GM18519 (cell line): ENCODE measurements at regions not wholly inside any gene's neighbourhood (a gene's known extent, or its start where the extent isn't known, plus 50 kb on each side); places are given as distances from the start of the nearest gene placed in this dataset.

ENCODE experiments used
- ATAC-seq: cut with Tn5 transposase; IDR thresholded peaks from one replicate; pipeline ENCODE4 v1.9.1; 2021; ENCODE audit warnings: mild to moderate bottlenecking, moderate library complexity; ENCODE audit not compliant: unreplicated experiment, low FRiP score

DNA sequence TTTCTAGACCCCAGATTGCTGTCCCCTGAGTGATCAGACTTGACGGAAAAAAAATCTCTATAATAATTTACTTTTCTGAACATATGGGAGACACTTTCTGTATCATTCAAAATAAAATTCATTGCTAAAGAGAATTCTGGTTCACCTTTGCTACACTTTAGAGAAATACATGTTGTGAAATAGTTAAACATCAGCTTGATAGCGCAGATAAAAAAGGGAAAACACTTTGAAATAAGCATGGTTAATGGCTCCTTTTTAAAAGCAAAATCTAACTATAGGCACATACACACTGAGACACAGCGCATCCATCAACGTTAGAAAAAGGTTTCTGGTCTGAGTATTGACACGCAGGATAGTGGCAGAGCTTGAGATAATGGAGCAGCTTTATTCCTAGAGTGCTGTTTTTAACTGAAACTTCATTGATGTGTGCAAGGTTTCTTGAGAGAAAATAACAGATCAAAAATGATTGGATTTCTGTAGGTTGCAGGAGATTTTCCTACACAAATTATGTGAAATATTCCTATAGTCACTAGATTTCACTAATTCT, 341.2 kb downstream of the MZT1 start:
- no peak for ATAC-seq

DNA sequence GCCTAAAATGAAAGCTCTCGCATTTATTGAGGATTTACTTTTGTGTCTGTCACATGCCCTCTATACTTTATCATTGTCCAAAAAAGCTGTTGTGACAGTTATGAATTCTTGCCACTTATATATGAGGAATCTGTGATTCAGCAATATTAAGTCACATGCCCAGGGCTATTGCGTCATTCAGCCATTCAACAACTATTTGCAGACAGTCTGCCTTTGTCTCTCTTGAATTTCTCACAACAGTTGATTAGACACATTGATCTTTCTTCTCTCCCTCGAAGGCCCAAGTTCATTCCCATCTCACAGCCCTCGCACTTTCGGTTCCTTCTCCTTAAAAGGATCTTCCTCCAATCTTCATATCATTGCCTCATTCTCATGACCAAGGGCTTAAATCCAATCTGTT, 342.6 kb downstream of the MZT1 start:
- ATAC-seq, result no peak

DNA sequence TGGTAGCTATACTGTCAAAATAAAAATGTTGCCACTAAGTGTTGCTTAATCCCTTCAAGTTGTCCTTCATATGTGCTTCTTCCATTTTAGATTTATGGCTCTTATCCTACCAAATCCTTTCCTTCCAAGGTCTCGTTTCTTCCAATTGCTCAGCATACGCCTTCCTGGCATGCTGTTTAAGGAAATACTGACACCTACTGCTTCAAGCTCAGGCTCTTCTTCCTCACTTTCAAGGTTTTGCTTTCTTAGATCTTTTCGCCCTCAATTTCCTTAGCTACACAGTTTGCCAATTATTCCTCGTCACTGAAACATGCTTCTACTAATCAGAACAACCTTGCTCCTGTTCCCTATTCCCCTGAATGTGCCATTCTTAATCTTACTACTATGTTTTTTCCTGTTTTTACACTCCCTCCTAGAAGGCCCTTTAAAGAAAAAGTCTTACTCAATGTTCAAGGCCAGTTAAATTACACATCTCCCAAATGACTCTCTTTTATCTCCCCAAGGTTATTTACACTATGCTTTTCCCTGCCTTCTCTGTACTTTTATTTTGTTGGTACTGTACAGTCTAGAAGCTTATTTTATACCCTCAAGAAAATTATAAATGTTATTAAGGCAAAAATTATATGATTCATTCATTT, 343.1 kb downstream of the MZT1 start:
- ATAC-seq, result no peak

DNA sequence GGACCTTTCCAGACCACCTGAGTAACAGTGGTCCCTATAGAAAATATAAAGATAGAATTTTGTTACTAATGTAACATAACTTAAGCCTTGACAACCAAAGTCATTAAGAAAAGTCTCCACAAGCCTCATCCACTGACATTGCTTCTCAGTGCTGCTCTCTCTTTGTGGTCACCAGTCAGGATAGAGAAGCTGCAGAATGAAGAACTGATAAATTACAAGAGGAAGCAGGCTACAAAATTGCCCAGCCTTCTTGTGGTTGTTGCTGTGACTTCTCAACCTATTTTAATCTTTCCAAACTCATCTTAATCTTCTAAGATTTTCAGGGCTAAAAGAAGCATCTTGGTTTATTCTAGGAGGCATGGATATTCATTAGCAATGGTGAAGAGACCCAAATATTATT, 343.8 kb downstream of the MZT1 start:
- no peak for ATAC-seq

DNA sequence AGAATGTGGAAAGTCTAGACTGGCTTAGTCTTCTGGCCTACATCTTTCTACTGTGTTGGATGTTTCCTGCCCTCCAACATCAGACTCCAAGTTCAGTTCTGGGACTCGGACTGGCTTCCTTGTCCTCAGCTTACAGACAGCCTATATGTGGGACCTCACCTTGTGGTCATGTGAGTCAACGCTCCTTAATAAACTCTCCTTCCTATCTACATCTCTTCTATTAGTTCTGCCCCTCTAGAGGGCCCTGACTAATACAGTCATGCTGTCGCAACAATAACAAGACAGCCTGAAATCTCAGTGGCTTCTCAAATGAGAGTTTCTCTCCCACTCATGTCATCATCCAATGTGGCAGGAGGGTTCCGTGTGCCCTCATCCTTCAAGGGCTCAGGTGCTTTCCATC, 347.8 kb downstream of the MZT1 start:
- ATAC-seq, result no peak

DNA sequence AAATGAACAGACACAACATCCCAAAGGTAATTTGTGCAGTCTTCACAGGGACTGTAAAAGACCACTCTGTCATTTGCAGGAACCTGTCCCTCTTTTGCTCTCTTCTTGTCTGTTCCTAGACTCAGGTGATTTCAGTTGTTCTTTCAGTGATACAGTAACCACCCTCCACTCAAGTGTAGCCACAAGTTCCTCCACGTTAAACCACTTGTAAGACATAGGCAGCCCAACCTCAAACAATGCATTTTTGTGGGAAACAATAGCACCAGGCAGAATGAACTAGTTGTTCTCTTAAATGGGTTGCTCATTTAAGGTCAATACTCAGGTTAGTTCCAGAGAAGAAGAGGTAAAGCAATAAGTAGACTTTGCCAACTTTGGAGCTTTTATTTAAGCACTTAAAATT, 359.4 kb downstream of the MZT1 start:
- no peak for ATAC-seq

DNA sequence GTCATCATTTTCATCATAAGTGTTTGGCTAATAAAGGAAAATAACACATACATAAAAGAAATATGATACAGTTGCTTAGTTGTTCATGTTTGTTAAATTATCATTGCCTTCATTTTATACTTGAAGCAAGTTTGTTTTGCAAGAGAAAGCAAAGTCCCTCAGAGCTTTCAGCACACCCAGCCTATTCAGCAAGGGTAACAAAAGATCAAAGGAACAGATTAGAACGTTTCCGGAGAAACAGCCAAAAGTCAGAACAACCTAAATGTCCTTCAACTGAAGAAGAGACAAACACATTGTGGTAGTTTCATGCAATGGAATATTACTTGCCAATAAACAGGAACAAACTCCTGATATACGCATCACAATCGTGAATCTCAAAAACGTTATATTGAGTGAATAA, 380.7 kb downstream of the MZT1 start:
- ATAC-seq, result no peak

DNA sequence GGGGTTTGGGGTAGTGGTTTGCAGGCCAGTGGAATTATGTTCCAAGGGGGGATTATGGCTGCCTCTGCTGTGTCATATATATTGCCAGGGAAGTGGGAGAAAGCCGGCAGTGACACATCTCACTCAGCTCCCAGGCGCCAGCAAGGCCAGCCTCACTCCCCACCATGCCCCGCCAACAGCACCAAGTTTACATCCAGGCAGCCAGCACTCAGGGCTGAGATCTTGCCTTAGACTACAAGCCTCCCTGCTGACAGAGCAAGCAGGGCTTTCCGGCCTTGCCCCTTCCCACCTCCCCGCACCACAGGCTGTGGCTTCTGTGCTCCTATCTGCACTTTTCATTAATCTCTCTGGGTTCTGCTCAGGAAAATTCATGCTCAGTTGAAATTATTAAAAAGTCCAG, 385.1 kb downstream of the MZT1 start:
- ATAC-seq, result no peak

DNA sequence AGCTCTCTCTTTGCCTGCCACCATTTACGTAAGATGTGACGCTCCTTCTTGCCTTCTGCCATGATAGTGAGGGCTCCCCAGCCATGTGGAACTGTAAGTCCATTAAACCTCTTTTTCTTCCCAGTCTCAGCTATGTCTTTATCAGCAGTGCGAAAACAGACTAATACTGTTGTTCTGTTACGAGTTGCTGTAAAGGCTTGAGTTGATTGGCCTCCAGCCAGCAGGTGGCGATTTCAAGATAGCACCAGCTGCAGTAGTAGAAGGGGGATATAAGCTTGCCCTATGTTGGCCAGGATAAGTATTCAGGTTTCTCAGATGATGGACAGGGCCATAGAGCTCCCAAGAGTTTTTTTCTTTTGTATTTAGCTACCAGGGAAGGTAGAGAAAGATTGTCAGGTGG, 385.5 kb downstream of the MZT1 start:
- ATAC-seq, result no peak

DNA sequence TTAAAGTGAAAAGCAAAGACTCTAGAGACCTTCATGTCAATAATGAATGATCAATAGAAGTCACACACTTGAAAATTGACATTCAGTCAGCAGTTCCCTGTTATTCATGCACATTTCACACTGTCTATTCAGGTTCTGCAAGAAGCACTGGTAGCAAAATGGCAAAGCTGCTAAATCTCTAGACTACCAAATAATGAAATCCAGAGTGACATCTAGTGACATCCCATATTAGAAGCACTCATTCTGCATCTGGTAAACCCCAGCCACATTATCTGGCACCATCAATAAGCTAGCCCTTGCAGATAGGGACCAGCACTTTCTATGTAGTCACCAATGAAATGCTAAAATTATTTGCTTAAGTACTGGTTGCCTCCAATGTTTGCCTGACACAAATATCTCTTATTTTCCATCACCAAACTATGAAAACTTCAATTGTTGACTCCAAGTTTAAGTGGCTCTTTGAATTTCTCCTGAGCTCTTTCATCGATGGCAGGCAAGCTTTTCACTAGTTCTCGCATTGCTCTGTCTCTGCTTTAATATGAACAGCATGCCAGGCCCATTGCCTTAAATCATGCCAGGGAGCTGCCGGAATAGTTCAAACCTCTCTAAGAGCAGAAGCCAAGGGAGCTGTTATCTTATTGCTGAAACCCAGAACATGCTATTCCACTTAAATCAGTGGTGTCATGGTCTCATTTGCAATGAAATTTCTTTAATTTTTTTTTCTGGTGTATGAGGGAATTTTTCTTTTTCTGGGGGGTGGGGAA, 409.9 kb downstream of the MZT1 start:
- ATAC-seq, result no peak

DNA sequence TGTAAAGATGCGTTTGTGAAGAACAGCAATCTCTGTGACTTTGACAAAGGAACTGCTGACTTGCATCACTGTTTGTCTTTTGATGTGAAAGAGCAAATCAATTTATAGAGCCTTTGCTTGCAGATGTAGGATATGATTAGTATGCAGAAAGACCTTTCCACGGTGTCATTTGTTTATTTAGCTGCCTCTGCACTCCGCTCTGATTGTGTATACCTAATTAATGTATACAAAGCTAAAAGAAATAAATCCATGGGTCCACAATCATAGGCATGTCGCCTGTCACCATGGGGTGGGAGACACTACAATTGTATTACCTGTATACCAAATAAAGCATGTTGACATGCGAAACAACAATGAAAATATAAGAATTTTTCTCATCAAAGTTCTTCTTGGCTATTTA, 410.7 kb downstream of the MZT1 start:
- ATAC-seq, result no peak

DNA sequence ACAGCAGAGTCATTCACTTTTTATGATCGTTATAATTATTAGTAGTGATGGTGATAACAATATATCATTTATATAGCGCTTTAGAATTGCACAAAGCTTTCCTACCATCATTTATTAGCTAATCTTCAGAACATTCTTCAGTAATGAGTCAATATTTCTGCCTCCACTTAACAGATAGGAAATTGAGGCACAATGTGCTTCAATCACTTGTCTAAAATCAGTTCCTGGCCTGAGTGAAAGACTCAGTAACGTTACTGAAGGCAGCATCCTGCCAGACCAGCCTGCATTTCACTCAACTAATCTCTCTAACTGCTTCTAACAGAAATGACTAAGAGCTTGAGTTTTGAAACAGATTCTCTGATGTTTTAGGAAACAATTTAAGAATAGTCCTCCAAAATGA, 412.1 kb downstream of the MZT1 start:
- ATAC-seq, result no peak

DNA sequence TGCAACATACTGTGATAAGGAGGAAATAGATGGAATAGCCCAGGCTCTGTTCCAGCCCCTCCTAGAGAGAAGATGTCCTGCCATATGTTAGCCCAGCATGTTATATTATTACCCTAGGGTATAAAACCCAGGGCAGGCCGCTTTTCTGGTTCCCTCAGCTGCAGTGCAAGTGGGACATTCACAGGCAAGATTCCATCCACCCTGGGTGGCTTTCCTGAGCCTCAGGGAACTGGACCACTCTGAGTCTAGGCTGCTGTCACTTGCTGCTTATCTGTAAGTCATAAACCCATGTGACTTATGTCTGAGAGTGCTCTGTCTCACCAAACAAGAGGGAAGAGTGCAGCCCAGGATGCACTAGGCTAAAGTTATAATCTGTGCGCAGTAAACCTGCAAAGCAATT, 413.2 kb downstream of the MZT1 start:
- no peak for ATAC-seq

DNA sequence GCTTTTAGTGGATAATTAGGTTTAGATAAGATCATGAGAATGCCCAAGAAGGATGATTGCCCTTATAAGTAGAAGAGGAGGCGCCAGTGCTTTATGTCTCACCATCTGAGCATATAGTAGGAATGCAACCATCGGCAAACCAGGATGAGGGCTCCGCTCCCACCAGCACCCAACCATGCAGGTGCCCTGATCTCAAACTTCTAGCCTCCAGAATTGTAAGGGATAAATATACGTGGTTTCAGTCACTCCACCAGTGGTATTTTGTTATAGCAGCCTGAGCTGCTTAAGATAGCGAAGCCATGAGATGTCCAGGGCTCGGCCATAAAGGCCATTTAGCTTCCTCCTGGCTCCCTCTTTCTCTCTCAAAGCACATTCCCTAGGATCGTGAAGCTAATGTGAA, 413.9 kb downstream of the MZT1 start:
- no peak for ATAC-seq

DNA sequence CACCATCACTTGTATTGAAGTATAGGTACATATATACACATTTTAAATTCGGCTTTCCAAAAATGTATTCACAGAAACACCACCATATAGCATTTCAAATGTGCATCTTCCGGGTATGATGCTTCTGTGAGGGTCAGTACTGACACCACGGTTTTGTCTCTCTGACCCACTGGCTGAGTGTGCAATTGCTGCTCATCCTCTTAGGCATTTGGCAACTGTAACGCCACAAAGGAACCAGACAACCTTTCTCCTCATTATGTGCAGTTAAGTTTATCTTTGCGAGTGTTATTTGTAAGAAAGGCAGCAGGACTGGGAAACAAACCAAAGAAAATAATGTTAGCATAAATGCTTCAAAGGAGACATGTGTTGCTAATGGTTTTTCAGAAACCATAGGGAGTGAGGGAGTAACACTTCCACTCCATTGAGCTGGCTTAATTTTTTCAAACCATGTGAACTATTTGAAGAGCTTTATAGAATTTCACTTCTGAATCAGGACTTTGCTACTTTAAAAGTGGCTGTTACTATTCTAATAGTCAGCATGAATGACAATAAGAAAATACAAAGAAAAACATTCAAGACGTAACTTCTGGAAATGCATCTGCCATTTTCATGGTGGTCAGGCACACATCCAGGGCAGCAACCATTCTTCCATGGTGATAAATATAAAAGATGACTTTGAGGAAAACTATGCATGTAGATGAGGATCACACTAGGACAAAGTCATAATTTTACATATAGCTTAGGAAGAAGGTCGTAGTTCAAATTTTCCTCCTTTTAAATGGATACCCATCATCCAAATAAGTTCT, 423.3 kb downstream of the MZT1 start:
- ATAC-seq, result no peak

DNA sequence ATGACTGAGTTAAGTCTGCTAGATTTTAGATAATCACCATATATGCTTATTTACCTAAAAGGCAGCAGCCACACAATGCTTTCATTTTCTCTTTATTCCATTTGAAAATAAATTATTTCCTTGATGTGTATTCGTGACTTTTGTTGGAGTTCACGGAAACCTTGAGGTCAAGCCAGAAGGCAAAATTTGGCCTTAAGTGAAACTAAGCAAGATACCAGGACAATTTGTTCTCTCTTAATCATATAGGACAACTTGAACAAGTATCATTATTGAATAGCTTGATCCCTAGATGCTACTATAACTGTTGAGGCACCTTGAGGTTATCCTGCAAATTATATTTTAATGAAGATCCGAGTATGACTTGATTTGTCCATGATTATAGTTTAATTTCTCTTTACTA, 429.2 kb upstream of the DACH1 start:
- no peak for ATAC-seq

DNA sequence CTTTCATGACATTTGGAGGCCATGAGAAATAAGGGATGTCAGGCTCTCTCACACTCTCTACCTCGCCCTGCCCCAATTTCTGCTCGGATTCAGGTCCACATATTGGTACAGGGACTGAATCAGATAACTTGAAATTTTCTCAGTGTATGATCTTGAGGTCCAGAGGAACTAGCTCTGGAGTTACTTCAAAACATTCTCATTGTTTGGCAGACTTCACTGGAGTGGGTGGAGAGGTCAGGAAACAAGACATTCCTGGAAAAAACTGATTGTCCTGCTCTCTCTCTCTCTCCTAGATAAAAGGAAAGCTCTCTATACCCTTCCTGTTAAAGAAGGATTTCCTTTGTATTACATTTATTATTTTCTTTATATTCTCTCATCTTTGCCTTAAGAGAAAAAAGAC, 428.1 kb upstream of the DACH1 start:
- no peak for ATAC-seq

DNA sequence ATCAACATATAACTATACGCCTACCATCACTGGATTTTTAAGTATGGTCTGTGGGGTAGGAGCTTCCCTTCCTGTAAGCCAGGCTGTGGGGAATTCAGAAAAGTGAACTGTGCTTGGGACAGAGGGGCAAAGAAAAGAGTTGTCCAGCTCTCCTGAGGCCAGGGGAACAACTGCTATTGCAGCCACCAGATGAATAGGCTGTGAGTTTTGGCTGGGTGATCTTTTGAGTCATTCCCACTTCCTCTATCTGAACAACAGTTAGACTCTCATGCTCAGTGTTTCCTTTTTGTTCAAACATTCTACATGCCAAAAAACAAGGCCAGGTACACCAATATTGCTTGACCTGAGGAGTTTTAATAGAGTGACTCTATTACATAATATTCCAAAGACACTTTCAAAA, 426.2 kb upstream of the DACH1 start:
- no peak for ATAC-seq

DNA sequence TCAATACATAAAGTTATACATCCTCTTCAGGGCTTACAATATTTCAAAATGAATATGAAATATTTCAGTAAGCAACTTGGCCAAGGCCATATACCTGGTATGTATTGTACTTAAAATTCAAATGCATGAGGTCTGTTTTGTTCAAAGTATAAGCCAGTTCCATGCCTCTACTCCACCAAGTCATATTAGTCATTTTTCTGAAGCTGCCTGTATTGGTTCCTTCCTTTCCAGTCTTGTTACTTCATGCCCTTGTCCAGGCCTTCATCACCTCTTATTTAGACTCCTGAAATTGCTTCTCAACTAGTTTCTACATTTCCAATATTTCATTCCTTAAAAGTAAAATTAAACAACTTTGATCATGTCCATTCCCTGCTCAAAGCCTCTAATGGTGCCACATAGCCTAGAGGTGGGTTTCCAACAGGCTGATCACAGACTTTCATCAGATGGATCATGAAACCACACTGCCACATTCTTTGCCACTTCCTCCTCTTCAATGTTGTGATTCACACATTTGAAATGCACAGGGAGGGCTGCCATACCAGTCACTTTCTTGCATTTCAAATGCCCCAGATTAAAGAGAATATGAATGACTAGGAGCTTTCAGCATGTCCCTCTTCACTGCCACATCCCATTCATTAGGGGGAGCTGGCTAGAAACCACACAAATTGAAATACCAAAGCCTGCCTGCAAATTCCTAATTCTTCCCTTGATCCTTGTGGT, 424.1 kb upstream of the DACH1 start:
- no peak for ATAC-seq

DNA sequence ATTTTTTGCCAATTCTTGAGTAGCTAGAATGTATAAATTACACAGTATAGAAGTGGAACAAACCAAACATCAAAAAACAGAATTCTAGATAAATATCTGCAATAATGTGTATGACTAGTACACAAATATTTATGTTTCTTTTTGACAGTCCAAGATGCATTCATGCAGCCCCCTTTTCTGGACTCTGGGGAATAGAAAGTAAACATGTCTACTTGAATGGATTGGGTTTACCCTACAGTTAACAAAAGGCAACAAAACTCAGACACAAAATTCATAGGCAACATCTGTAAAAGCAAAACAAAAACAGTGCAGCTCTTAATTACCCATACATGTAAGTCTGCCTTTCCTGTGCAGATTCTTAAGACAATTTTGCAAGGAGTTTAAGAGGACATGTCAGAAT, 419.4 kb upstream of the DACH1 start:
- no peak for ATAC-seq

DNA sequence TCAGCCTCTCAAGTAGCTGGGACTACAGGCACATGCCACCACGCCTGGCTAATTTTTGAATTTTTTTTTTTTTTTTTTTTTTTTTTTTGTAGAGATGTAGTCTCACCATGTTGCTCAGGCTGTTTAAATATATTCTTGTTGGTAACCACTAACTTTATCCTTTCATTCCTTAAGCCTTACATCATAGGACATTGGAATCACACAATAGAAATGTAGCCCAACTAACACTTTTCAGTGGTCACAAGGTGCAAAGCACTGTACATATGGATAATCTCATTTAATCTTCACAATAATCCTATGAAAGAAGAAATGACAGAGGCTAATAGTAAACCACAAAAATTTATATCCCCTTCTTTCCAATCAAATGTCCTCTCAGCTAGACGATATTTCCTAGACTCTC, 417.8 kb upstream of the DACH1 start:
- no peak for ATAC-seq
